BE2C (cell line): ENCODE measurements at regions not wholly inside any gene's neighbourhood (a gene's known extent, or its start where the extent isn't known, plus 50 kb on each side); places are given as distances from the start of the nearest gene placed in this dataset.
"Not testable (repeated sequence)": the region's sequence is repeated elsewhere in the genome, so short reads cannot be mapped to it uniquely, and the experiment has no call there.

Experiments
- DNase-seq: peaks from one replicate; pipeline ENCODE4 v3.0.0-alpha.2; 2020
- H3K27me3 ChIP-seq: fragments of 250-450 bp; sonication (Bioruptor Pico); 2 replicates; pipeline ENCODE4 v1.5.1; 2020; ENCODE audit warnings: mild to moderate bottlenecking
- H3K36me3 ChIP-seq: fragments of 250-450 bp; sonication (Bioruptor Pico); 2 replicates; pipeline ENCODE4 v1.5.1; 2020; ENCODE audit warnings: mild to moderate bottlenecking
- H3K4me1 ChIP-seq: fragments of 250-450 bp; sonication (Bioruptor Pico); 2 replicates; pipeline ENCODE4 v1.5.1; 2020
- H3K4me3 ChIP-seq: 2 replicates; pipeline ENCODE4 v1.5.1; 2011; ENCODE audit warnings: low read depth, low read length
- H3K9me3 ChIP-seq: fragments of 250-450 bp; sonication (Bioruptor Pico); 2 replicates; pipeline ENCODE4 v1.5.1; 2020
- CTCF ChIP-seq: IDR thresholded peaks from 2 replicates; pipeline ENCODE4 v1.5.1; 2012; ENCODE audit warnings: mild to moderate bottlenecking, low read depth, low read length

GRCh38 chr2:8609357-8609811, 72.5 kb upstream of the ID2 start:
- Histone ChIP-seq H3K4me3 (no peak overlapping the region), H3K4me1 (no peaks in the 10 kb centered on the region), H3K27me3 (no peaks in the 10 kb centered on the region), H3K9me3 (no peaks in the 10 kb centered on the region), H3K36me3 (no peaks in the 10 kb centered on the region)
- TF ChIP-seq CTCF: no peak
- DNase-seq: no peak

DNA sequence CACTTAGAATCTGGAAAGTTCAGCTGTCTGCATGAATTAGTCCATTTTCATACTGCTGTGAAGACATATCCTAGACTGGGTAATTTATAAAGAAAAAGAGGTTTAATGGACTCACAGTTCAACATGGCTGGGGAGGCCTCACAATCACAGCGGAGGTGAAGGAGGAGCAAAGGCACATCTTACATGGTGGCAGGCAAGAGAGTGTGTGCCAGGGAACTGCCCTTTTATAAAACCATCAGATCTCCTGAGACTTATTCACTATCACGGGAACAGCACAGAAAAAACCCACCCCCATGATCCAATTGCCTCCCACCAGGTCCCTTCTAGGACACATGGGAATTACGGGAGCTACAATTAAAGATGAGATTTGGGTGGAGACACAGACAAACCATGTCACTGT, 71.1 kb upstream of the ID2 start:
- not testable (repeated sequence) for H3K4me1 ChIP-seq, H3K4me3 ChIP-seq, H3K9me3 ChIP-seq, H3K27me3 ChIP-seq, H3K36me3 ChIP-seq, DNase-seq

DNA sequence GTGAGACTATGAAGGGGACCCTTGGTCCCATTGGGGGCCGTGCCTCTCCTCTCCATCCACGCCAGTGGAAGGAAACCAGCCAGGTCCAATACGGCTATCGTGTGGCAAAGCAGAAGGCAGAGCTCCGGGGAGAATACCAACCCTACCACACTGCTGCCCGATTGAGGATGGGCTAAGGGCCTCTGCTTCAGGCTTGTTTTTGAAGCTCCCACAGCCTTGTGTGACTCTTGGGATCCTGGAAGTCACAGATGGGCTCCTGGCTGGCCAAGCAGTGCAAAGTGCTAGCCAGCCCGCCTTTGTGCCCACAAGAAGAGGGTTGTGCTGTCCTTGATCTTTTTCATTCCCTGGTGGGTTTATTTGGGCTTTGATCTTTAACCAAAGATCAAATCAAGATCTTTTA, 70.6 kb upstream of the ID2 start:
- no peak overlapping the region for H3K4me3 ChIP-seq
- no peak for DNase-seq
- no peaks in the 10 kb centered on the region for H3K36me3 ChIP-seq
- no peaks in the 10 kb centered on the region for H3K4me1 ChIP-seq
- TF ChIP-seq CTCF: no peak
- H3K27me3 ChIP-seq: no peaks in the 10 kb centered on the region
- no peaks in the 10 kb centered on the region for H3K9me3 ChIP-seq

GRCh38 chr2:8611700-8612099, 70.2 kb upstream of the ID2 start:
- H3K4me3 ChIP-seq: no peak overlapping the region
- no peak for TF ChIP-seq CTCF
- H3K36me3 ChIP-seq: no peaks in the 10 kb centered on the region
- no peaks in the 10 kb centered on the region for H3K4me1 ChIP-seq
- no peaks in the 10 kb centered on the region for H3K9me3 ChIP-seq
- no peaks in the 10 kb centered on the region for H3K27me3 ChIP-seq
- DNase-seq: no peak

GRCh38 chr2:8612734-8613179, 69.1 kb upstream of the ID2 start:
- DNase-seq: no peak
- Histone ChIP-seq H3K9me3 (no peaks in the 10 kb centered on the region), H3K4me3 (no peak overlapping the region), H3K36me3 (no peaks in the 10 kb centered on the region), H3K4me1 (no peaks in the 10 kb centered on the region), H3K27me3 (no peaks in the 10 kb centered on the region)
- TF ChIP-seq CTCF: no peak

DNA sequence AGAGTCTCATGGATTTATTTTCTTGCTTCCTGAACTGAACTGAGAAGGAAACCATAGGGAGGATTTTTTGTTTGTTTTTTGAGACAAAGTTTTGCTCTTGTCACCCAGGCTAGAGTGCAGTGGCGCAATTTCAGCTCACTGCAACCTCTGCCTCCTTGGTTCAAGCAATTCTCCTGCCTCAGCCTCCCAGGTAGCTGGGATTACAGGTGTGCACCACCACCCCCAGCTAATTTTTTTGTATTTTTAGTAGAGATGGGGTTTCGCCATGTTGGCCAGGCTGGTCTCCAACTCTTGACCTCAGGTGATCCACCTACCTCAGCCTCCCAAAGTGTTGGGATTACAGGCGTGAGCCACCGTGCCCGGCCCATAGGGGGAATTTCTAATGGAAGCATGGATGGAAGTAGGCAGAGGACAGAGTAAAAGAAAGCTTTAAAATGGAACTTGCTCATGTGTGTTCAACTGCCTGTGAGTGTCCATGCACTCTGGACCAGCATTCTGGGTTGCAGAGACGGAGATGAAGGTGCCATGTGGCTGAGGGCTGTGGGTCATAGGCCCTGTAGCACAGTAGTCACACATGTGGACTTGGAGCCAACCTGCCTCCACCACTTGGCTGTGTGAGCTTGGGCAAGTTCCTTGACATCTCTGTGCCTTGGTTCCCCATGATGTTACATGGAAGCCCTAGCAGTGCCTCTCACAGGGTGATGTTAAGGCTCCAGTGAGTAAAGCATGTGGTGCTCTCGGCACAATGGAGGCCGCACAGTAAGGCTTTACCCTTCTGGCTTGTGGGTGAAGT, 68.5 kb upstream of the ID2 start:
- DNase-seq, H3K9me3 ChIP-seq, H3K4me1 ChIP-seq, H3K36me3 ChIP-seq, H3K4me3 ChIP-seq, H3K27me3 ChIP-seq: not testable (repeated sequence)

DNA sequence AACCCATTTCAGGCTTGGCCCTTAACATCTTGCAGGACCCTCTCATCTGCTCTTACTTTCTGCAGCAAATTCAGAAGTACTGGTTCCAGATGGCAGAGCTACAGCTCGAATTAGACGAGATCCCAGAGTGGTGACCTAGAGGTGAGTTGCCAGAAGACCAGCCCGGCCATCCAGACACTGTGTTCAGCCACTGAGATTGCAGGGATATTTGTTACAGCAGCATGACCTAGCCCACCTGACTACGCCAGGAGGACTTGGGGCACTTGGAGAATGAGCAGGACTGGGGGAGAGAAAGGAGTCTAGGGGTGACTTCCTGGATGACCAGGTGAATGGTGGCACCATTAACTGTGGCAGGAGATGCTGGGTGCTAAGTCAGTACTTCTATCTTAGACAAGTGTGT, 67.2 kb upstream of the ID2 start:
- no peak overlapping the region for H3K4me3 ChIP-seq
- no peaks in the 10 kb centered on the region for H3K4me1 ChIP-seq
- TF ChIP-seq CTCF: no peak
- H3K36me3 ChIP-seq: no peaks in the 10 kb centered on the region
- H3K27me3 ChIP-seq: no peaks in the 10 kb centered on the region
- no peaks in the 10 kb centered on the region for H3K9me3 ChIP-seq
- no peak for DNase-seq
